ENCODE measurements at regions not wholly inside any gene's neighbourhood (a gene's known extent, or its start where the extent isn't known, plus 50 kb on each side); places are given as distances from the start of the nearest gene placed in this dataset.
"Not testable (repeated sequence)": the region's sequence is repeated elsewhere in the genome, so short reads cannot be mapped to it uniquely, and the experiment has no call there.

- Histone ChIP-seq H4K20me1 (replicated peaks; ENCODE audit: control insufficient read depth, insufficient read depth, low read length) (no peaks in the 10 kb centered on the region), H3K4me1 (replicated peaks in 1 of 2; ENCODE audit: control insufficient read depth in 2 of 2, insufficient read depth in 2 of 2, low read length in 2 of 2) (no peaks in the 10 kb centered on the region), H3K9me1 (ENCODE audit: control insufficient read depth, insufficient read depth, low read length) (no peaks in the 10 kb centered on the region), H3K4me3 (no peak overlapping the region), H3K79me2 (ENCODE audit: control insufficient read depth, insufficient read depth, low read length) (no peaks in the 10 kb centered on the region), H3K36me3 (ENCODE audit: control insufficient read depth, insufficient read depth, low read length) (no peaks in the 10 kb centered on the region), H3K27me3 (ENCODE audit: control insufficient read depth in 2 of 2, insufficient read depth in 2 of 2, low read length in 2 of 2) (peaks cover 0 to 9% of the 10 kb centered on the region in 2 experiments; a peak in 1 of 5 replicates), H3K27ac (ENCODE audit: extremely low read depth, low read depth, low read length) (no peak overlapping the region), H2AFZ (ENCODE audit: low read depth, low read length) (no peak overlapping the region), H3K4me2 (ENCODE audit: insufficient read depth, low read length) (no peak overlapping the region), H3K9me3 (replicated peaks; ENCODE audit: control insufficient read depth, insufficient read depth, low read depth, low read length) (no peaks in the 10 kb centered on the region), H3K9ac (ENCODE audit: insufficient read depth in 1 of 2, low read depth in 2 of 2, low read length in 2 of 2) (no peak overlapping the region)
- FAIRE-seq: no peak
- no peak for ATAC-seq
- 0% methylated on average over 3 of the region's 3 CpGs for WGBS (ENCODE audit: insufficient coverage, low coverage, missing lambda C conversion rate)
- intact Hi-C loops (cut with micrococcal nuclease) (no loop called here), in situ Hi-C loops (cut with MboI) (no loop called here)
- ChIA-PET POLR2A (no interaction called here), CTCF (ENCODE audit: low intra/inter-chr PET ratio) (no interaction called here)
- DNase-seq (ENCODE audit: extremely low read depth in 1 of 4, low spot score in 3 of 4): no peak
- no TSS peak for BruUV-seq (replicated peaks)
- no peak for TF ChIP-seq SMAD2 (IDR thresholded peaks at IDR 0.05; ENCODE audit: low read depth, low read length)
- no peak for TF ChIP-seq HDAC3 (IDR thresholded peaks at IDR 0.05; ENCODE audit: borderline replicate concordance, partially characterized antibody)
- no peak for TF ChIP-seq ZKSCAN3 (CRISPR knock-in tag; IDR thresholded peaks at IDR 0.05)
- no peak for TF ChIP-seq CREB3 (tag; conservative IDR thresholded peaks at IDR 0.05; ENCODE audit: low read depth)
- TF ChIP-seq ZNF165 (CRISPR knock-in tag; IDR thresholded peaks at IDR 0.05; ENCODE audit: borderline replicate concordance): no peak
- no peak for TF ChIP-seq ZNF12 (CRISPR knock-in tag; IDR thresholded peaks at IDR 0.05)
Observed at GRCh38 chrX:150213481-150214030, 149.6 kb upstream of the MAMLD1 start.

- peaks cover 0 to 27% of the 10 kb centered on the region in 2 experiments; a peak in 2 of 5 replicates for H3K27me3 ChIP-seq (ENCODE audit: control insufficient read depth in 2 of 2, insufficient read depth in 2 of 2, low read length in 2 of 2)
- H3K9me3 ChIP-seq (replicated peaks; ENCODE audit: control insufficient read depth, insufficient read depth, low read depth, low read length); FAIRE-seq; H3K9me1 ChIP-seq (ENCODE audit: control insufficient read depth, insufficient read depth, low read length); POLR2A ChIA-PET; H3K36me3 ChIP-seq (ENCODE audit: control insufficient read depth, insufficient read depth, low read length); H3K27ac ChIP-seq (ENCODE audit: extremely low read depth, low read depth, low read length); intact Hi-C loops (cut with micrococcal nuclease); BruUV-seq (replicated peaks); ATAC-seq; H3K9ac ChIP-seq (ENCODE audit: insufficient read depth in 1 of 2, low read depth in 2 of 2, low read length in 2 of 2); H4K20me1 ChIP-seq (replicated peaks; ENCODE audit: control insufficient read depth, insufficient read depth, low read length); H3K4me3 ChIP-seq; H3K4me1 ChIP-seq (replicated peaks in 1 of 2; ENCODE audit: control insufficient read depth in 2 of 2, insufficient read depth in 2 of 2, low read length in 2 of 2); H3K4me2 ChIP-seq (ENCODE audit: insufficient read depth, low read length); H3K79me2 ChIP-seq (ENCODE audit: control insufficient read depth, insufficient read depth, low read length); DNase-seq (ENCODE audit: extremely low read depth in 1 of 4, low spot score in 3 of 4); CTCF ChIA-PET (ENCODE audit: low intra/inter-chr PET ratio); H2AFZ ChIP-seq (ENCODE audit: low read depth, low read length): not testable (repeated sequence)
- in situ Hi-C loops (cut with MboI): loop anchor here (5.0 kb wide), 1 partner anchor 126 kb away; no protein-coding TSS in a partner anchor
- no CpG with 5 or more reads among the region's 4 CpGs for WGBS (ENCODE audit: insufficient coverage, low coverage, missing lambda C conversion rate)
Observed at GRCh38 chrX:150216000-150216399, 147.1 kb upstream of the MAMLD1 start.

All from K562 (cell line).